ENCODE measurements at regions not wholly inside any gene's neighbourhood (a gene's known extent, or its start where the extent isn't known, plus 50 kb on each side); places are given as distances from the start of the nearest gene placed in this dataset.

GRCh38 chr1:222325506-222325905 is 222.4 kb downstream of the HHIPL2 start:
- TF ChIP-seq POLR2A (IDR thresholded peaks at IDR 0.05) (no peak), CTCF (IDR thresholded peaks at IDR 0.05 in 4 of 5, conservative IDR thresholded peaks at IDR 0.05 in 1 of 5) (no peak)
